Chondrocyte (in vitro differentiated cells): ENCODE measurements at regions not wholly inside any gene's neighbourhood (a gene's known extent, or its start where the extent isn't known, plus 50 kb on each side); places are given as distances from the start of the nearest gene placed in this dataset.

Experiments used
- DNase-seq: peaks from one replicate; pipeline ENCODE4 v3.0.0; 2021; ENCODE audit warnings: mixed read lengths, low spot score
- H3K27ac Mint-ChIP-seq: one replicate; pipeline ENCODE4 v1.8.0; 2021; ENCODE audit warnings: mild to moderate bottlenecking, moderate library complexity, mixed read lengths; ENCODE audit not compliant: unreplicated experiment
- H3K27me3 Mint-ChIP-seq: 2 replicates; pipeline ENCODE4 v1.8.0; 2021; ENCODE audit warnings: low read depth, mixed read lengths
- H3K36me3 Mint-ChIP-seq: 2 replicates; pipeline ENCODE4 v1.8.0; 2021; ENCODE audit warnings: low read depth, mixed read lengths
- H3K4me1 Mint-ChIP-seq: 2 replicates; pipeline ENCODE4 v1.8.0; 2021; ENCODE audit warnings: low read depth, mild to moderate bottlenecking, mixed read lengths
- H3K4me3 Mint-ChIP-seq: one replicate; pipeline ENCODE4 v1.8.0; 2021; ENCODE audit warnings: mild to moderate bottlenecking, moderate library complexity, mixed read lengths; ENCODE audit not compliant: unreplicated experiment
- H3K9me3 Mint-ChIP-seq: 2 replicates; pipeline ENCODE4 v1.8.0; 2021; ENCODE audit warnings: low read depth, mixed read lengths
- CTCF ChIP-seq: fragments of 200-600 bp; sonication (generic); IDR thresholded peaks from 2 replicates; pipeline ENCODE4 v1.5.0; 2021; ENCODE audit warnings: antibody characterized with exemption, mild to moderate bottlenecking, moderate library complexity

GRCh38 chr15:88752501-88752900 is 50.7 kb upstream of the ACAN start:
- Mint-ChIP-seq H3K9me3 (peaks cover 7% of the 10 kb centered on the region), H3K4me1 (peaks cover 19% of the 10 kb centered on the region), H3K27ac (no peak overlapping the region), H3K4me3 (no peak overlapping the region), H3K27me3 (peaks cover 4% of the 10 kb centered on the region), H3K36me3 (peaks cover 5% of the 10 kb centered on the region)
- no peak for TF ChIP-seq CTCF
- DNase-seq: no peak

- DNase-seq: no peak
- Mint-ChIP-seq H3K9me3 (peaks cover 7% of the 10 kb centered on the region), H3K36me3 (peaks cover 5% of the 10 kb centered on the region), H3K4me3 (no peak overlapping the region), H3K4me1 (peaks cover 14% of the 10 kb centered on the region), H3K27me3 (peaks cover 4% of the 10 kb centered on the region), H3K27ac (peak overlapping the region; percentile 15)
- TF ChIP-seq CTCF: no peak
These were observed 50.3 kb upstream of the ACAN start for GRCh38 chr15:88752951-88753350.
